Endothelial cell (in vitro differentiated cells): ENCODE measurements at regions not wholly inside any gene's neighbourhood (a gene's known extent, or its start where the extent isn't known, plus 50 kb on each side); places are given as distances from the start of the nearest gene placed in this dataset.
A peak's percentile ranks its signal among the peaks of the same experiment; 100 is the strongest.

ENCODE experiments used
- DNase-seq: peaks from one replicate; pipeline ENCODE4 v3.0.0; 2021; ENCODE audit warnings: low spot score
- H3K27ac Mint-ChIP-seq: one replicate; pipeline ENCODE4 v1.8.0; 2021; ENCODE audit warnings: mixed read lengths, inconsistent platforms; ENCODE audit not compliant: unreplicated experiment
- H3K27me3 Mint-ChIP-seq: one replicate; pipeline ENCODE4 v1.8.0; 2021; ENCODE audit warnings: mild to moderate bottlenecking, moderate library complexity, mixed read lengths, inconsistent platforms; ENCODE audit not compliant: unreplicated experiment
- H3K36me3 Mint-ChIP-seq: one replicate; pipeline ENCODE4 v1.8.0; 2021; ENCODE audit warnings: mild to moderate bottlenecking, low read depth, mixed read lengths, inconsistent platforms; ENCODE audit not compliant: unreplicated experiment
- H3K4me1 Mint-ChIP-seq: one replicate; pipeline ENCODE4 v1.8.0; 2021; ENCODE audit warnings: mild to moderate bottlenecking, mixed read lengths, inconsistent platforms; ENCODE audit not compliant: unreplicated experiment
- H3K4me3 Mint-ChIP-seq: one replicate; pipeline ENCODE4 v1.8.0; 2021; ENCODE audit warnings: mild to moderate bottlenecking, mixed read lengths, inconsistent platforms; ENCODE audit not compliant: unreplicated experiment
- H3K9me3 Mint-ChIP-seq: one replicate; pipeline ENCODE4 v1.8.0; 2021; ENCODE audit warnings: mixed read lengths, inconsistent platforms; ENCODE audit not compliant: unreplicated experiment
- CTCF ChIP-seq: fragments of 200-600 bp; sonication (generic); IDR thresholded peaks from one replicate; pipeline ENCODE4 v1.5.0; 2021; ENCODE audit warnings: antibody characterized with exemption; ENCODE audit not compliant: unreplicated experiment

- H3K4me1 Mint-ChIP-seq, result no peaks in the 10 kb centered on the region
- TF ChIP-seq CTCF, result no peak
- H3K36me3 Mint-ChIP-seq, result no peaks in the 10 kb centered on the region
- no peaks in the 10 kb centered on the region for H3K9me3 Mint-ChIP-seq
- H3K27ac Mint-ChIP-seq, result no peak overlapping the region
- DNase-seq, result no peak
- H3K27me3 Mint-ChIP-seq, result no peaks in the 10 kb centered on the region
- H3K4me3 Mint-ChIP-seq, result no peak overlapping the region
Measured at GRCh38 chr12:78331181-78331580, 500.5 kb downstream of the NAV3 start.

GRCh38 chr12:78331753-78332152 lies 501.1 kb downstream of the NAV3 start:
- H3K27ac Mint-ChIP-seq, result peak overlapping the region; percentile 94

GRCh38 chr12:78338054-78338785 lies 507.5 kb downstream of the NAV3 start:
- TF ChIP-seq CTCF, result no peak
- Mint-ChIP-seq H3K27ac (no peak overlapping the region), H3K4me1 (no peaks in the 10 kb centered on the region), H3K9me3 (no peaks in the 10 kb centered on the region), H3K36me3 (no peaks in the 10 kb centered on the region), H3K4me3 (no peak overlapping the region), H3K27me3 (no peaks in the 10 kb centered on the region)
- DNase-seq, result no peak

More at GRCh38 chr12:78331753-78332152, 501.1 kb downstream of the NAV3 start:
- Mint-ChIP-seq H3K4me3 (no peak overlapping the region), H3K27me3 (no peaks in the 10 kb centered on the region), H3K36me3 (no peaks in the 10 kb centered on the region), H3K4me1 (no peaks in the 10 kb centered on the region), H3K9me3 (no peaks in the 10 kb centered on the region)
- no peak for TF ChIP-seq CTCF
- no peak for DNase-seq

GRCh38 chr12:78340406-78340805 lies 509.7 kb downstream of the NAV3 start:
- H3K9me3 Mint-ChIP-seq, result no peaks in the 10 kb centered on the region
- H3K4me3 Mint-ChIP-seq, result no peak overlapping the region
- no peak overlapping the region for H3K27ac Mint-ChIP-seq
- no peak for TF ChIP-seq CTCF
- no peaks in the 10 kb centered on the region for H3K4me1 Mint-ChIP-seq
- no peaks in the 10 kb centered on the region for H3K27me3 Mint-ChIP-seq
- H3K36me3 Mint-ChIP-seq, result no peaks in the 10 kb centered on the region
- no peak for DNase-seq

GRCh38 chr12:78343657-78344056 lies 513.0 kb downstream of the NAV3 start:
- no peaks in the 10 kb centered on the region for H3K4me1 Mint-ChIP-seq
- no peak for TF ChIP-seq CTCF
- no peaks in the 10 kb centered on the region for H3K27me3 Mint-ChIP-seq
- no peak for DNase-seq
- H3K36me3 Mint-ChIP-seq, result no peaks in the 10 kb centered on the region
- H3K4me3 Mint-ChIP-seq, result no peak overlapping the region
- no peak overlapping the region for H3K27ac Mint-ChIP-seq
- H3K9me3 Mint-ChIP-seq, result no peaks in the 10 kb centered on the region
